ENCODE measurements at regions not wholly inside any gene's neighbourhood (a gene's known extent, or its start where the extent isn't known, plus 50 kb on each side); places are given as distances from the start of the nearest gene placed in this dataset.
"Not testable (repeated sequence)": the region's sequence is repeated elsewhere in the genome, so short reads cannot be mapped to it uniquely, and the experiment has no call there.

DNA sequence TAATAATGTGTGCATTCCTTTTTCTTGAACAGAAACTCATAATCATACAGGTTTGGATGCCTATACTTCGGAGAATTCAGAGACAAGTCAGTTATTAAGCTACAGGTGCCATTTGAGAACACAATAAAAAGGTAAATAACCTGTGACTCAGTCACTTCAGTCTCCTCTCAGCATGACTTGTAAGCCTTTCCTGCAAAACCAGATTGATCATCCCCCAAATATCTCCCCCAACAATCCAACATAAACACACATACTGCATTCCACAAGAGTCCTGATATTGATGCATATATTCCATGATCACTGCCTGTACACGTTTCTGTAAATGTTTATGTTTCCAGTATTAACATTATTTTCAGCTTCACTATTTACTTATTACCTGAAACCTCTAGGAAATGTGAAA lies 110.8 kb downstream of the PWWP3B start:
- H3K4me3 ChIP-seq (ENCODE audit: low read depth, low read length), result no peak overlapping the region
- TF ChIP-seq, protein P1, sequence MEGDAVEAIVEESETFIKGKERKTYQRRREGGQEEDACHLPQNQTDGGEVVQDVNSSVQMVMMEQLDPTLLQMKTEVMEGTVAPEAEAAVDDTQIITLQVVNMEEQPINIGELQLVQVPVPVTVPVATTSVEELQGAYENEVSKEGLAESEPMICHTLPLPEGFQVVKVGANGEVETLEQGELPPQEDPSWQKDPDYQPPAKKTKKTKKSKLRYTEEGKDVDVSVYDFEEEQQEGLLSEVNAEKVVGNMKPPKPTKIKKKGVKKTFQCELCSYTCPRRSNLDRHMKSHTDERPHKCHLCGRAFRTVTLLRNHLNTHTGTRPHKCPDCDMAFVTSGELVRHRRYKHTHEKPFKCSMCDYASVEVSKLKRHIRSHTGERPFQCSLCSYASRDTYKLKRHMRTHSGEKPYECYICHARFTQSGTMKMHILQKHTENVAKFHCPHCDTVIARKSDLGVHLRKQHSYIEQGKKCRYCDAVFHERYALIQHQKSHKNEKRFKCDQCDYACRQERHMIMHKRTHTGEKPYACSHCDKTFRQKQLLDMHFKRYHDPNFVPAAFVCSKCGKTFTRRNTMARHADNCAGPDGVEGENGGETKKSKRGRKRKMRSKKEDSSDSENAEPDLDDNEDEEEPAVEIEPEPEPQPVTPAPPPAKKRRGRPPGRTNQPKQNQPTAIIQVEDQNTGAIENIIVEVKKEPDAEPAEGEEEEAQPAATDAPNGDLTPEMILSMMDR (conservative IDR thresholded peaks at IDR 0.05; ENCODE audit: low read depth, low read length), result no peak
- no peak for DNase-seq (ENCODE audit: low read depth)

DNA sequence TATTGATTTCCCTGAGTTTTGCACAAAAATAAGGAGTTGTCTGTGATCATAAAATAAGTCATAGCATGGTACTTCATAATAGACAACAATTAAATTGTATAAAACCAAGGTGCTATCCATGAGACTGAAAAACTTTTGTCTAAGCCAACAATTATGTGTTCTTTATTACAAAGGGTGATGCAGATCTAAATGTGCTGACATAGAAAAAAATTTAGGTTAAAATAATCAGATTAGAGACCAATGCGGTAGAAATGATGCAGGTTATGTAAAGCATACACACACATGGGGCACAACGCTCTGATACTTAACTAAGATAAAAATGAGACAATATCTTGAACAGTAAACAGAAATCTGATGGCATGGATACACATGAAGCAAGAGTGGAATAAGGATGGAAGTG lies 113.3 kb downstream of the PWWP3B start:
- TF ChIP-seq, protein P1 (conservative IDR thresholded peaks at IDR 0.05; ENCODE audit: low read depth, low read length), result no peak
- no peak overlapping the region for H3K4me3 ChIP-seq (ENCODE audit: low read depth, low read length)
- no peak for DNase-seq (ENCODE audit: low read depth)

GRCh38 chrX:106283841-106284240 lies 115.7 kb downstream of the PWWP3B start:
- TF ChIP-seq, protein P1 (conservative IDR thresholded peaks at IDR 0.05; ENCODE audit: low read depth, low read length), result no peak
- no peak overlapping the region for H3K4me3 ChIP-seq (ENCODE audit: low read depth, low read length)
- DNase-seq (ENCODE audit: low read depth), result no peak

DNA sequence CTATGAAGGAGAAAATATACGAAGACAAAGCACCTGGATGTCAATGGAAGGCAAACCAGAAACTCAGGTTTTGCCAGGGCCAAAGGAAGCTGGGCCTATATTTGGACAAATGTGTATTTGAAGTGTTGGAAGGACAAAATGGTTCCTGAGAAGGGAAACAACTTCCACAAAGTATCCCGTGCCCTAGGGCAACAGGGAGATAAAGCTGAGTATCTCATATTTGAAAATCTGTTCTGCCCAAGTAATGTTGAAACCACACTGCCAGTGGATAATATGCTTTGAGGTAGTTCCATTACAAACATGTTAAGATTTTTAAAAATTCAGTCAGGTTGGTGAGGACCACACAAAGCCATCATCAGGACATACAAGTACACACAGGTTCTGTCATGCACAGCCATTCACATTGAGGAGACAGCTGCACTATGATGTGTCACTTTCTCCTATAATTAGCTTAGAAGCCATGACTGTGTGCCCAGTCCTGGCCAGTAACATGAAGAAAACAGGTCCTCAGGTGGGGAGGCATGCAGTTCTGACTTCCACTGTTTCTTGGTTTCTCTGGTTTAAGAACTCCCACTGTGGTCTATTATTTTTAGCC lies 116.4 kb downstream of the PWWP3B start:
- DNase-seq (ENCODE audit: low read depth), result no peak
- TF ChIP-seq, protein P1 (conservative IDR thresholded peaks at IDR 0.05; ENCODE audit: low read depth, low read length), result no peak
- H3K4me3 ChIP-seq (ENCODE audit: low read depth, low read length), result no peak overlapping the region

GRCh38 chrX:106286053-106286650 lies 118.0 kb downstream of the PWWP3B start:
- no peak overlapping the region for H3K4me3 ChIP-seq (ENCODE audit: low read depth, low read length)
- TF ChIP-seq, protein P1 (conservative IDR thresholded peaks at IDR 0.05; ENCODE audit: low read depth, low read length), result no peak
- DNase-seq (ENCODE audit: low read depth), result peak; percentile 31

GRCh38 chrX:106290778-106291177 lies 122.7 kb downstream of the PWWP3B start:
- DNase-seq (ENCODE audit: low read depth); H3K4me3 ChIP-seq (ENCODE audit: low read depth, low read length): not testable (repeated sequence)

GRCh38 chrX:106291779-106292390 lies 123.8 kb downstream of the PWWP3B start:
- DNase-seq (ENCODE audit: low read depth); H3K4me3 ChIP-seq (ENCODE audit: low read depth, low read length): not testable (repeated sequence)

- H3K4me3 ChIP-seq (ENCODE audit: low read depth, low read length), result no peak overlapping the region
- DNase-seq (ENCODE audit: low read depth), result peak; percentile 25
- TF ChIP-seq, protein P1 (conservative IDR thresholded peaks at IDR 0.05; ENCODE audit: low read depth, low read length), result no peak
Measured at GRCh38 chrX:106300239-106300638, 132.1 kb downstream of the PWWP3B start.

Data from epithelial cell of proximal tubule (primary cell).